ENCODE measurements at regions not wholly inside any gene's neighbourhood (a gene's known extent, or its start where the extent isn't known, plus 50 kb on each side); places are given as distances from the start of the nearest gene placed in this dataset.

GRCh38 chr9:135330685-135331590 lies 148.6 kb upstream of the PPP1R26 start:
- TF ChIP-seq EZH2phosphoT487 (IDR thresholded peaks at IDR 0.05; ENCODE audit: low read depth, severe bottlenecking, unreplicated experiment) (no peak), CTCF (IDR thresholded peaks at IDR 0.05; ENCODE audit: poor library complexity) (no peak)
